Epithelial cell of prostate (primary cell): ENCODE measurements at regions not wholly inside any gene's neighbourhood (a gene's known extent, or its start where the extent isn't known, plus 50 kb on each side); places are given as distances from the start of the nearest gene placed in this dataset.
A peak's percentile ranks its signal among the peaks of the same experiment; 100 is the strongest.
"Not testable (repeated sequence)": the region's sequence is repeated elsewhere in the genome, so short reads cannot be mapped to it uniquely, and the experiment has no call there.

Experiments
- DNase-seq: peaks from one replicate; pipeline ENCODE4 v3.0.0-alpha.2; 2011; ENCODE audit warnings: low read depth, low spot score
- H3K27ac ChIP-seq: fragments of 450-650 bp; 2 replicates; pipeline ENCODE4 v1.5.1; 2017; ENCODE audit warnings: mild to moderate bottlenecking

DNA sequence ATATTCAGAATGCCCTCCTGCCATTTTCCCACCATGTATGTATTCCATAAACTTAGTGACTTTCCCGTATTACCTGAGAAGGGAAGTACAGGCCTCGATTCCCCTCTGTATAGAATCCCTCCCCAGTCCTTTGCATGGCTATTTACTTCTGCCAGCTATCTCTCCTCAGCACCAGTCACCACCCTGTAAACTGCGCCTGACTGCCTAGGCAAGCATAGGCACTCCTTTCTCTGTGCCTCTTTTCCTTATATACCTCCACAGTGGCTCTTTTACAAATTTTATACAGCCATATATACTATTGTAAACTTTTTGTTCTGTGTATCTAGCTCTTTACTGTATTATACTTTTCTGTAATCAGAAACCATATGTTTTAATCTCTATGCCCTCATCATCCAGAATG is 130.9 kb upstream of the TET2 start:
- no peak for DNase-seq
- H3K27ac ChIP-seq, result no peak overlapping the region

DNA sequence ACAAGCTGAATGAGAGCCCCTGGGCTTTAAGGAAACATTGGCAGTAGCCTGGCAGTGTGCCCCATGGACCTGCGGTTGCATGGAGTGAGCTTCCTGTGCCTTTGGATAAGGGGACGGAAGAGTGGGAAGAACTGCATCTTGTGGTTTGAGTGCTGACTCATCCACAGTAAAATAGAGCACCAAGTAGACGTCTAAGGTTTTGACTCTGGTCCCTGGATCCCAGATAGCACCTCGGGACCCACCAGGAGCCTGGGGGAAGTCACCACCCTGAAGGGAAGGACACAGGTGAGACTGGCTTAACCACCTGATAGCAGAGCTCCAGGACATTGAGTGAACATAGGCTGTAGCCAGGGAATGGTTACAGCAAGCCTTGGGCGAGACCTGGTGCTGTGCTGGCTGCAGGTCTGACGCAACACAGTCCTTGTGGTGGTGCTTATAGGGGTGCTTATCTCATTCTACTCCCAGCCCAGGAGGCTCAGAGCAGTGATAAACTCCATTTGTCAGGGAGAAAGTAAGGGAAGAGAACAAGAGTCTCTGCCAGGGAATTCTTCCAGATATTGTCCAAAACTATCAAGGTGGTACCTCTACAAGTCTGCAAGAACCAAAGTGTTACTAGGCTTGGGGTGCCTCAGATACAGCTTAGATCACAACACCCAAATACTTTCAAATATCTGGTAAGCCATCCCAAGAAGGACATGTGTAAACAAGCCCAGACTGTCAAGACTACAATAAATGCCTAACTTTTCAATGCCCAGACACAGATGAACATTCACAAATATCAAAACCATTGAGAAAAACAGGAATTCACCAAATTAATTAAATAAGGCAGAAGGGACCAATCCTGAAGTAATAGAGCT is 123.6 kb upstream of the TET2 start:
- H3K27ac ChIP-seq, result peak overlapping the region; percentile 32
- DNase-seq, result peak; percentile 55

DNA sequence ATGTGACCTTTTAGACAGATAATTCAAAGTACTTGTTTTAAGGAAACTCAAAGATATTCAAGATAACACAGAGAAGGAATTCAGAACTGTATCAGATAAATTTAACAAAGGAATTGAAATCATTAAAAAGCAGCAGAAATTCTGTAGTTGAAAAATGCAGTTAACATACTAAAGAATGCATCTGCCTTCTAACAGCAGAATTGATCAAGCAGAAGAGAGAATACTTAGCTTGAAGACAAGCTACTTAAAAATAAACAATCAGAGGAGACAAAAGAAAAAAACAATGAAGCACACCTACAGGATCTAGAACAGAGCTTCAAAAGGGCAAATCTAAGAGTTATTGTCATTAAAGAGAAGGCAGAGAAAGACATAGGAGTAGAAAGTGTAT is 123.0 kb upstream of the TET2 start:
- peak overlapping the region; percentile 32 for H3K27ac ChIP-seq

DNA sequence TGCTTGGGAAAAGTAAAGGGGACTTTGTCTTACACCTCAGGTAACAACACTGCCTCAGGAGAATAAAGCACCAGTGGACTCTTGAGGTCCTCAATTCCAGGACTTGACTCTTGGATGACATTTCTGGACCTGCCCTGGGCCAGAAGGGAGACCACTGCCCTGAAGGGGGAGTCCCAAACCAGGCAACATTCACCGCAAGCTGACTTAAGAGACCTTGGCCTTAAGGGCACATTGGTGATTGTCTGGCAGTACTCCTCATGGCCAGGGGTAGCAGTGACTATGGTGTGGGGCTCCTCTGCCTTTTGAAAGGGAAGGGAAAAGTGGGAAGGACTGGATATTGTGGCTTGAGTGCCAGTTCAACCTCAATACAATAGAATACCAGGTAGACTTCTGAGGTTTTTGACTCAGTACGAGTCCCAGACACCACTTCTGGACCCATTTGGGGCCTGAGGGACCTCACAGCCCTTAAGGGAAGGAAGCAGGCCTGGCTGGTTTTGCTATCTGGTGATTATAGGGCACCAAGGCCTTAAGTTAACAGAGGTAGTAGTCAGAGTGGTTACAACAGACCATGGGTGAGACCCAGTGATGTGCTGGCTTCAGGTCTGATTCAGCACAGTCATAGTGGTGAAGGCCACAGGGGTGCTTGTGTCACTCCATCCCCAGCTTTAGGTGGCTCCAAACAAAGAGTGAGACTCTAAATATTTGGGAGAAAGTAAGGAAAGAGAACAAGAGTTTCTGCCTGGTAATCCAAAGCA is 121.2 kb upstream of the TET2 start:
- H3K27ac ChIP-seq, result no peak overlapping the region
- DNase-seq, result no peak

More for the DNA sequence above, 123.0 kb upstream of the TET2 start:
- no peak for DNase-seq

DNA sequence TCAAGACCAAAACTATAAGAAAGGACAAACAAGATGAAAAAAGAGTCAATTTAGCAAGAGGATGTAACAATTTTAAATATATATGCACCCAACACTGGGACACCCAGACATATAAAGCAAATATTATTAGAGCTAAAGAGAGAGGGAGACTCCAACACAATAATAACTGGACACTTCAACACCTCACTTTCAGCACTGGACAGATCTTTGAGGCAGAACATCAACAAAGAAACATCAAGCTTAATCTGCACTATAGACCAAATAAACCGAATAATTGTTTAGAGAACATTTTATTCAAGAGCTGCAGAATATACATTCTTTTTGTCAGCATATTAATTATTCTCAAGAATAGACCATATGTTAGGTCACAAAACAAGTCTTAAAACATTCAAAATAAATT is 109.7 kb upstream of the TET2 start:
- no peak for DNase-seq
- no peak overlapping the region for H3K27ac ChIP-seq

DNA sequence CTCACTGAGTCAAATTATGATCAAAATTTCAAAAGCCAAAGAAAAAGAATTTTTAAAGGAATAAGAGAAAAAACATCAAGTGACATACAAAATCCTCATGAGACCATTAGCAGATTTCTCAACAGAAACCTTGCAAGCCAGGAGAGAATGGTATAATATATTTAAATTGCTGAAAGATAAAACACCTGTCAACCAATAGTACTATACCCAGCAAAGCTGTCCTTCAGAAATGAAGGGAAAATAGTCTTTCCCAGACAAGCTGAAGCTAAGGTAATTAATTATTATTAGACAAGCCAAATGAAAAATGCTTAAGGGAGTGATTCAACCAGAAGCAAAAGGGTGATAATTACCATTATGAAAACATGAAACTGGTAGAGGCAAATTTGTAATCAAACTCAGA is 104.2 kb upstream of the TET2 start:
- H3K27ac ChIP-seq, result no peak overlapping the region

DNA sequence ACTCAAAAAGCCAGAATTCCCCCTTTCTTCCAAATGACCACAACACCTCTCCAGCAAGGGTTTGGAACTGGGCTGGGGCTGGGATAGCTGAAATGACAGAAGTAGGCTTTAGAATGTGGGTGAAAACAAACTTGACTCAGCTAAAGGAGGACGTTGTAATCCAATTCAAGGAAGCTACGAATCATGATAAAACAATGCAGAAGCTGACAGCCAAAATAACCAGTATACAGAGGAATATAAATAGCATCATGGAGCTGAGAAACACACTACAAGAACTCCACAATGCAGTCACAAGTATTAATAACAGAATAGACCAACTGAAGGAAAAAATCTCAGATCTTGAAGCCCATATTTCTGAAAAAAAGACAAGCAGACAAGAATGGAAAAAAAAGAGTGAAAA is 95.8 kb upstream of the TET2 start:
- no peak for DNase-seq
- H3K27ac ChIP-seq, result no peak overlapping the region

More for the DNA sequence above, 104.2 kb upstream of the TET2 start:
- DNase-seq, result no peak

DNA sequence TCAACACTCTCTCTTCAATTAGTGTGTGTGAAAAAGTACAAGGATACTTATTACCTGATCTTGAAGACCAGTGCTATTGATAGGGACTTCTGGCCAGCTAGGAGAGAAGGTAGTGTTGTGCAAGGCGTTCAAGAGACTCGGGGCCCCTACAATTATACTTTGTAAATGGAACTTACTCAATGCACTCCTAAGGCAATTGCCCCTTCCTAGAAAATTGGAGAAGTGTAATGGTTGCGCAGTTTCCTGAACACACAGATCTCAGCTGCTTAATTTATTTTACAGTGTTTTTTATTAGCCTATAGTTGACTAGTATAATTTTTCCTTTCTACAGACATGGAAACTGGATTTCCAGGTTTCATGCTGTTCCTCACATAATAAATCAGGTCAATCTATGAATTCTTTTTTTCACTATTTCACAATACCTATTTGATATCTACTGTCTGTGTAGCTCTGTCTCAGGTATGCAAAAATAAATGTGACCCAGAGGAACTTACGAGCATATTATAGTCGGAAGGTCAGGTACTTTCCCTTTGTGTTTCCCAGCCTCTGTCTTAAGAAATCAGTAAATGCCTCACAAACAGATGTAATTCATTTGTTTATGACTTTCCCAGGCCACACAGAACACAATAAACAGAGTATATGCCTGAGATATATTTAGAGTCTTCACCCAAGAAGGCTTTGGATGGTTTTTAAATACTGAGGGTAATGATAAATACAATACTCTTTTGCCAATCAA is 89.1 kb upstream of the TET2 start:
- H3K27ac ChIP-seq, result peak overlapping the region; percentile 28
- DNase-seq, result no peak

DNA sequence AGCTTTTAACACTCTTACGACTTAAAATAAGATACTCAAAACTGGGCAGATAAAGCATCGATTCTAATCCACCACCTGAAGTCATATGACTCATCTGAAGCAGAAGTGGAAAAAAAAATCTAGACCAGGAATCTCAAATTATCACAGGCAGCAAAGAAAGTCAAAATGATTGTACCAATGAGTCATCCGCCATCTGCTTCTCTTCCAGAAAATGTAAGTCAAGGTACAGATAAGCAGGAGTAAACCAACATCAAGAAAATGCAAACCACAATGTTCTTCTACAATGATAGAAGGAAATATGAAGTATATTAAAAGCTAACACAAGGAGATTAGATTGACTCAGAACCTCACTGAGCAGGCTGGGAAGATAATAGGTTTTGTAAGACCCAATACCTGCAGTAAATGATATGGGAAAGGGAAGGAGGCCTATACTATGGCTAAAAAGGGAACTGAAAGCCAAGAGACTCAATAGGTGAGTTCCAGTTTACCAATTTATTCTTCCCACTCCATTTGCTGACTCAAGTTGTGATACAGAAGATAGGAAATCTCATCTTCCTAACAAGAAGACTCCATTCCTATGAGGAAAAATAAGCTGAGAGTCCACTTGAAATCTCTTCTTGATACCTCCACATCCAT is 88.4 kb upstream of the TET2 start:
- peak overlapping the region; percentile 28 for H3K27ac ChIP-seq
- peak; percentile 59 for DNase-seq

DNA sequence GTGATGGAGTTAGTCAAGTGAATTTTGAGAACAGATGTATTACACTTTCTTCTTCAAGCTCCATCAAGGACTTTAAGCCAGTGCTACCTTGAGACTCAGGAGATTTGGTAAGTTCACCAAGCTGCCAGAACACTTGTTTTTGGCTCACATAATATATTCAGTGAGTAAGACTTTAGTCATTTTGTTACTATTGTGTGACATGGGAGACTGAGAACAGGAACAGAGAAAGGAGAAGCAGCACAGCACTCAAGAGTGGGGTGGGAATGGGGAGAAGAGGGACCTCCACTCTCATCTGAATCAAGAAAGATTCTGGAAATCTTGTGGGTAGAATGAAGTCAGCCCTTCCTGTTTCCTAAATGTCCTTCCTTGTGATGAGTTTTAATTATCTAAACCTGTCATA is 87.3 kb upstream of the TET2 start:
- H3K27ac ChIP-seq, result no peak overlapping the region
- no peak for DNase-seq

DNA sequence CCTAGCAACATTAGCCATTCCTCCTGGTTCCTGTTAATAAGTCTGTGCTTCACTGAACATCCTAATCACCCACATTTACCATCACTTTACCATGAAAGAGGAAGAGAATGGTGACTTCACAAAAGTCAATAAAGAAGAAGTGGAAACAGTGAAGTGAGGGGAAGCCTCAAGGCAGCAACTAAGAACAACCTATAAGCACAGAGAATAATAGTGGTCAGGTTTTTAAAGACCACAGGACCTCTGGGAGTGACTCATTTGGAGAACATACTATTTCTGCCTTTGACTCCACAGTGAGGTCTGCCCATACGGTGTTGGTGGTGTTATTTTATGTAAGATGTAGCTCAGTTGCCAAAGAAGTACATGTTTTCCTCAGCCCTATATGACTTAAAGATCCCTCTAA is 86.0 kb upstream of the TET2 start:
- peak overlapping the region; percentile 28 for H3K27ac ChIP-seq
- DNase-seq, result no peak

DNA sequence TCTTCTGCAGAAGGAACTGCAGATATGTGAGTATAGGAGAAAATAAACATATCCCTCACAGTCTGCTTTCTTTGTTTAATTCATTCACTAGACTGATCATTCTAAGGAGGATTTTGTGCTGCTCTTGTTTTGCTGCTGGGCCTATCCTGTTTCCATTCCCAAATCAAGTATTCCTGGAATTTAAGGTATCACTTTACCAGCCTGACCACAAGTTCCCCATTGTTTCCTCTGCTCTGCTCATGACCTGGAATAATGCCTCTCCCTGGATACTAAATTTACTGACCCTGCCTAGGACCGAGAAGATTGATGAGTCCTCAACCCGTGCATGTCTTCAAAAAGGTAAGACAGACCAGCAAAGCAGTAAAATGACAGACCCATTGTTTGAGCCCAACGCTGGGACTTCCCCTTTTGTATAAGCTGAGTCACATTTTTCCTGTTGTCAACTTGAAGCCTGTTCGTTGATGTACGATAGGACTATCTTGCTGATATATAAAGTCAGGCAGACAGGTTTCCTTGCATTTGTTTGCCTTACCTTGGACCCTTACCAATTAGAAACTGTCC is 85.5 kb upstream of the TET2 start:
- peak; percentile 44 for DNase-seq
- peak overlapping the region; percentile 28 for H3K27ac ChIP-seq

DNA sequence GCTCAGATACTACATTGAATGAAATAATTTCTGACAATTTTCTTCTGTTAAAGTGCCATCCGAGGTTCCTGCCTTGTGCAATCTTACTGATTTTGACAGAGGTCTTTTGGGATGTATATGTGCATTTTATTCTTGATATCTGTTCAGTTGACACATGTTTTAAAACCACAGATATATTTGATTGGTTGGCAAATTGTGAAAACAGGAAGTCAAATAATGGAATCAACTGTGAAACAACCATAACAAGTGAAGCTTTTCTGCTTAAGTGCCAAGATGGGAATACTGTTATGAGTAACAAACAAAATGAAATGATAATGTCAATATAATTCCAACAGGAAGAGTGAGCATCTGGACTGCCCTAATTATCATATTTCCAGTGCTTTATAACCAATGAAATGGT is 84.9 kb upstream of the TET2 start:
- DNase-seq, result no peak
- peak overlapping the region; percentile 28 for H3K27ac ChIP-seq

DNA sequence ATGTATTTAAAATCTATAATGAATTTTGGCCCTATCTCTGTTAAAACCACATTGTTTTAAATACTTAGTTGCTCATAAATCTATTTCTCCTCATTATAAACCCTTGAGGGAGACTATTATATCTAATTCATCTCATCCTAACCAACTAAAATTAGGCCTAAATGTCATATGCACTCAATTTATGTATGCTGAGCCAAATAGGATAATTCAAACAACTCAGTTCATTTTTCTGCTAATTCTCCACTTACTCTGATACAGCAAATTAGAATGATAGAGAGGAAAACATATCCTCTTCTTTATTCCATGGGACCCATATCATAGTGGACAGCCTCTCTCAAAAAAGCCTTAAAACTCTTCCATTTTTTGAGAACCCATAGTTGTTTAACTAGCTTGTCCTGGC is 80.3 kb upstream of the TET2 start:
- H3K27ac ChIP-seq, result no peak overlapping the region
- DNase-seq, result no peak

DNA sequence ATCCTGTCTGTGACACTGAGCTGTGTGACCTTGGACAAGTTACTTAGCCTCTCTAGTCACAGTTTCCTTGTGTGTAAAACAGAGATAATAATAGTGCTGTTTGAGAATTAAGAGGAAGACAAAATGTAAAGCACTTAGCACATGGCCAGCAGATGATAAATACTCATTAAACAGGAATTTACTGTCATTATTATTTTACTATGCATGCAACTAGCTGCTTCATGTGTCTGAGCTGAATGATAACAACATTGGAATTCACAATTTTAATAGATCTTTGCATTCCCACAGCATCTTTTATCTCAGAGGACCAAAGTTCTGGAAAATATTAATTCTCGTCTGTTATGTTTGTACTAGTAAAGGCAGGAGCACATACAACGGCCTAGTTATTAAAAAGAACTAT is 79.2 kb upstream of the TET2 start:
- no peak overlapping the region for H3K27ac ChIP-seq
- DNase-seq, result no peak

DNA sequence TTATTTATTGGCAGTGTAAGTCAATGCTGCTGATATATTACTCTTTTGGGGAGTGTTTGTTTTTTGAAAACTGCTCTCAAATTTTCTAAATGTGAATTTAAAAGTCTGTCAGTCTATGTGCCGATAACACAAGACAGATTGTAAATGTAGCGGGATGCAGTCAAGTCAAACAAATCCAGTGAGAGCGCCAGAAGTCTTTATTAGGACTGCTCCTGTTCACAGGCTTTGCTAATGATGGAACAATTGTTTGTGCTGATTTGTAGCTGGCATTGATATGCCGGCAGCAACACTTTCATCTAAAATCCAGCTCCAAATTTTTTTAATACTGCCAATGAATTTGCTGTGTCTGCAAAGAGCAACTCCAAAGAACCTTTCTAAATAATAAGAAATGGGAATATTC is 78.7 kb upstream of the TET2 start:
- DNase-seq, result no peak
- no peak overlapping the region for H3K27ac ChIP-seq

DNA sequence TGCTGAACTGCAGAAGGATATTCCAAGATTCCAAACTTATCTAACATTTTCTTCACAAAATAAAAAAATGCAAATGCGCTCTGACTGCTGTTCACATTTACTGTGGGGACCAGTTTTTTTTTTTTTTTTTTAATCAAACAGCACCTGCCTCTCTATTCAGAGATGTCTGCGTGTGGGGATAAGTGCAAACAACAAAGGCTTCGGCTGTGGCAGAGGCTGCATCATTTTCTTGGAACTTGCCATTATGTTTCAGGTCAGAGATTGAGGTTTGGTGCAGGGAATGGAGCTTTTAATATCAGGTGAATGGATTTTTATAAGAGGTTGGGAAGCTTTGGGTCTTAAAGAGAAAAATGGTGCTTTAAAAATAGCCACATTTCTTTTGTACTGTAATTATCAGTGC is 78.2 kb upstream of the TET2 start:
- DNase-seq, result no peak
- no peak overlapping the region for H3K27ac ChIP-seq

DNA sequence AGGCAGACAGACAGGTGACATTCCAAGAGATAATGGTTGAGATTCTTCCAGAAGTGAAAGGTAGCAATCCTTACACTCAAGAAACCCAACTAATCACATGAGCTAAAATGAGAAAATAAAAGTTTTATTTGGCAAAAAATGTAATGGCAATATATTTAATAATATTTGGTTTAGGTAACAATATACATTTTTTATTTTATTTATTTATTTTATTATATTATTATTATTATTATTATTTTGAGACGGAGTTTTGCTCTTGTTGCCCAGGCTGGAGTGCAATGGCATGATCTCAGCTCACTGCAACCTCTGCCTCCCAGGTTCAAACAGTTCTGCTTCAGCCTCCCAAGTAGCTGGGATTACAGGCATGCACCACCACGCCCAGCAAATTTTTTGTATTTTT is 74.6 kb upstream of the TET2 start:
- not testable (repeated sequence) for DNase-seq, H3K27ac ChIP-seq

DNA sequence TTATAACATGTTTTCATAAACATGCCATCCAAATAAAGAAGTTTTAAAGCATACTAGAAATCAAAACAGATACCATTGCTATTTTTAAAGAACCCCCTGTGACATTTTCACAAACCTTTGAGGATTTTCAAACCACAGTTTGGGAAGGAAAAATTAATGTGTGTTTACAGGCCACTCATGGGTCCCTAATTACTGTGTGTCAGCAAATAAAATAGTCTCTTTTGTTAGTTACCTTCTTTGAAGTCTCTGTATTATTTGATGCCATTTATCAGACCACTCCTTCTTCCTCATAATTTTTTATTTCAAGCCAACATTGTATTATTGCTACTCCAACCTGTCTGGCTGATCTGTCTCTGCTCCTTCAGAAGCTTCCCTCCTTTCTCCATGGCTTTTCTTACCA is 72.6 kb upstream of the TET2 start:
- no peak overlapping the region for H3K27ac ChIP-seq
- no peak for DNase-seq

DNA sequence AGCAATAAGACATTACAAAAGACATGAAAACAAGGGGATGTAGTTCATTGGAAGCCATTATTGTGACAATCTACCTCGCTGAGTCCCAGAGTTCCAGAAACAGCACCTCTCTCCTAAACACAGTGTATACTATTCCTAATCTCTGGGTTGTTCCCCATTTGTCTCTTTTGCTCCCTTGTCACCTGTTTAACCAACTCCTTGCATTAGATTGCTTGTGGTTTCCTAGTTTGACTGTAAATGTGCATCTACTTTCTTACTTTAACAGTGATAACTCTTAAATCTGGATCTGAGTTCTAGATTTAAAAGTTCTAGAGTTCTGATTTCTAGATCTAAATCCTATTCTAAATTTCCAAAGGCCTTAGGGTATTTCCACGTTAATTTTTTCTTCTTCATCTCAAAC is 71.6 kb upstream of the TET2 start:
- no peak for DNase-seq
- H3K27ac ChIP-seq, result no peak overlapping the region
